Neural progenitor cell (in vitro differentiated cells): ENCODE measurements at regions not wholly inside any gene's neighbourhood (a gene's known extent, or its start where the extent isn't known, plus 50 kb on each side); places are given as distances from the start of the nearest gene placed in this dataset.

Source experiments
- CTCF ChIP-seq: fragments of 200-600 bp; sonication (generic); IDR thresholded peaks from 2 replicates; pipeline ENCODE4 v1.5.1; 2017; ENCODE audit warnings: antibody characterized with exemption, mild to moderate bottlenecking
- EZH2 ChIP-seq: fragments of 200-600 bp; sonication (generic); IDR thresholded peaks from 2 replicates; pipeline ENCODE4 v1.6.1; 2017; ENCODE audit warnings: antibody characterized with exemption, mild to moderate bottlenecking, moderate library complexity

DNA sequence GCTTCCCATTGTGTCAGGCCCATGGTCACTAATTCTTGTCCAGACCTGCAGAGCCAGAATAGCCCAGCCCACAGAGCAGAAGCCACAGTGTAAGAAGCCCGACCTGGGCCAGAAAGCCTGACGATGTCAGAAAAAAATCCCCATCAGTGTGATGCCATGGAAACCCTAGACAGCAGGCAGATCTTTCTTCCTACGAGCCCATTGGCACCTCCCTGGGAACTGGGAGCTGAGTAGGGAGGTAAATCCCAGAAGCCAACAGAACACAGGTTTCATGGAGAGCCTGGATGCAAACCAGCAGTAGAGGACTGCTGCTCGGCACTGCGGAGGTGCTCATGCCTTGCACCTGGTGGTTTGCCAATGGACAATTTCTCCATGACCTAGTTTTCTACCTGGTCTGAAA, 82.2 kb upstream of the SLC22A16 start:
- TF ChIP-seq EZH2 (no peak), CTCF (no peak)
